HG02678 (cell line): ENCODE measurements at regions not wholly inside any gene's neighbourhood (a gene's known extent, or its start where the extent isn't known, plus 50 kb on each side); places are given as distances from the start of the nearest gene placed in this dataset.
"Not testable (repeated sequence)": the region's sequence is repeated elsewhere in the genome, so short reads cannot be mapped to it uniquely, and the experiment has no call there.

Experiments
- ATAC-seq: cut with Tn5 transposase; IDR thresholded peaks from one replicate; pipeline ENCODE4 v1.9.1; 2021; ENCODE audit warnings: mild to moderate bottlenecking, moderate library complexity; ENCODE audit not compliant: unreplicated experiment

DNA sequence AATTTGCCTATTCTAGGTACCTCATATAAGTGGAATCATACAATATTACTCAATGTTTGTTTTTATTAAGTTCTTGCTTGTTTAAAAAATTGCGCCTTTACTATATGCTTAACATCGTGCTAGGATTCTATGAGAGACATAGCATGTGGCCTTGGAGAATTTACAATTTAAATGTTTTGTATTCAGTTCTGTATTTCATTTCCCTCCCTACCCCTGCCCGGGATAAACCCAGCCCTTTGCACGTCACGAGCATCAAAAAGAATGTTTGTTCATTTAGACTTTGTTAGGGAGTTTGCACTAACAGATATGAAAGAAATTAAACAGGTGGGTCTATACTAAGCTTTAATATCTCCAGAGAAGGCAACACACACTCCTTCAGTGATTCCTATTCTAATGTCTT lies 75.7 kb downstream of the C18orf54 start:
- ATAC-seq: no peak

DNA sequence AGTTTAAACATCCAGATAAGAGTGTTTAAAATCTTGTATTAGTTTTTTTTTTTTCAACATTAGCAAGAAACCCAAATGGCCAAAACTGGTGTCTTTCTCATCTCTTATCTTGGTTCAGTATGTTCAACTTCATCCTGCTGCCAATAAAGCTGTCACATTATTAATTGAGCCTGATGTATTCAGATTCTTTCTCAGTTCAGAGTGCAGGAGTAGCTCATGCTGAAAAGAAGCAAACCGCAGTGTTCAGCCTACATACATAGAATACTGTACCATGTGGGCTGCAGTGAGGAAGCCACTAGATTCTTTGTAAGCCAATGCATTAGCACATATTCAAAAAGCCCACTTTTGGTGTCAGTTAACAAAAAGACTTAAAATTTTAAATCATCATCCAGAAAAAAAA lies 76.2 kb downstream of the C18orf54 start:
- ATAC-seq: no peak

DNA sequence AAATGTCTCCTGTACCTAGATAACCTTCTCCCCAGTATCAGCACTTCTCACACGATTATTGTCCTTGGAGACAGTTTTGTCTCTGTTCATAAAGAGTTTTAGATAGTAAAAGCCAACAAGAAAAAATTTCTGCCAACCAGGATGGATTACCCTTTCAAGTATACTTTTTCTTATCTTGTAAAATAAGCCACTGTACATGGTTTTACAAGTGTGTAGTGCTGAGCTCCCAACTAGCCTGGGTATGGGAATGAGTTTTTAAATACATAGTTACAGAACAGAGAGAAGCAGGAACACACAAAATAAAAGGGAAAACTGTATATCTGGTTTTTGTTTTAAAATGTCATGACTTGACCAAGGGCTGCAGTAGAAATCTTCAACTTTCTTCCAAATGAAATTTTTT lies 76.7 kb downstream of the C18orf54 start:
- no peak for ATAC-seq

DNA sequence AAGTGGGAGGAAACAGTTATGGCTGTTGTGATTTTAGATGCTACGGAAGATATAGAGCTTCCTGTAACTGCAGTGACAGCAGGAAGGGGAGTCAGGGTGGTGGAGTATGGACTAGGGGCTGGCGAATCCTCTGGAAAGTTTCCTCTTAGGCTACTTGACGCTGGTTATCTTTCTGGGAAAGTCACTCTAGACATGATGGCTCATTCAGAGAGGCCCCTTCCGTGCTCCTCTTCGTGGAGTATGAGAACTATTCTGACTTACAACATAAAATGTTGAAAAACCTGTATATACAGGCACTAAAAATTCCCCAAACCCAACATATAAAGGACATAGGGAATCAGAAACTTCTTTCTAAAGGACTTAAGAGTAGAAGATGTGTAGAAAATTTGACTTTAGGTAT lies 78.8 kb downstream of the C18orf54 start:
- no peak for ATAC-seq

DNA sequence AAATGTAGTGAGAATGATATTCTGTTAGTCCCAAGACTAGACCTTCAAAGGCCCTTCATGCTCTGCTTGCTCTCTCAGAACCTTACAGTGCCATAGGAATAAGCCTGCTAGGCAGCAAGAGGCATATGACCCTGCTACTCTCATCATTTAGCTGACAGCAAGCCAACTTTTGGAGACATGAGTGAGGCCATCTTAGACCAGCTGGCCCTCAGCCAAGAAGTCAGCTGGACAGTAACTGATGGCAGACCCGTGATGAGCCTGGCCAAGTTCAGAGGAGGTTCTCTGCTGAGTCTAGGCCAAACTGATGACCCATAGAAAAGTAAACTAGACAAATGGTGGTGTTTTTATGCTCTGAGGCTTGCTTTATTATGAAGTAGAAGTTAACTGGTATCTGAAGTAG lies 82.6 kb downstream of the C18orf54 start:
- no peak for ATAC-seq

DNA sequence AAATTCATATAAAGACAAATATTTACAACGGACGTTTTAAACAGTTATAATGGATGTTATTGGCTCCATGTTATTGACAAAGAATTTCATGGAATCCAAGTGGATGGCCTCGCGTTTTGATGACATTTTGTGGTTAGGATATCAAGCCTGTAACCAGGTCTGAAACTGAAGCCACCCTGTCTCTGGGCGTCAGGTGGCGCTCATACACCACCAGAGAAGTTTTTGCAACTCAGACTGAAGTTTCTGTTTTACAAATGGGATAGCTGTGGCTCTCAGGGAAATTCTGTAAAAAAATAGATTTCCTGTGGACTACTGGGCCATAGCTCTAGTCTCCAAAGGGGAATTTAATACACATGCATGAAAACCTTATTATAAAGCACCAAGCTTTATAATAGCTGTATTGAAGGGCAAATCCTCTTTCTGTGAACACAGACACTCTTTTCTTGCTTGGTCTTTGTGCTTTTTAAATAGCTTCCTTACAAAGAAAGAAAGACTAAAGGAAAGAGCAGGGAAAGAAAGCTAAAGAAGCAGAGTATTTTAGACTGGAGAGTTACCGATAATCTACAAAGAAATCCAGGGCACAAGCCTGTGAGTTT lies 86.7 kb downstream of the C18orf54 start:
- peak; percentile 84 for ATAC-seq

DNA sequence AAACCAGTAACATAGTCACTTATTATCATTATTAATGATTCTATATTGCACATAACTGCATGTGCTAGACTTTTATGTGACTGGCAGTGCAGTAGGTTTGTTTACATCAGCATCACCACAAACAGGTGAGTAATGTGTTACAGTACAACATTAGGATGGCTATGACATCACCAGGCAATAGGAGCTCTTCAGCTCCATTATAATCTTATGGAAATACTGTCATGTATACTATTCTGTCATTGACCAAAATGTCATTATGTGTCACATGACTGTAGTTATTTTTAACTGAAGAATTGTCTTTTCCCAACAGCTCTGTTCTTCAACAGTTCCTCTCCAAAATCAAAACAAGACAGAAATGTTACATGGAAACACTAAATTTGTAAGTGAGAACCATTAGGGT lies 96.3 kb downstream of the C18orf54 start:
- ATAC-seq: no peak

DNA sequence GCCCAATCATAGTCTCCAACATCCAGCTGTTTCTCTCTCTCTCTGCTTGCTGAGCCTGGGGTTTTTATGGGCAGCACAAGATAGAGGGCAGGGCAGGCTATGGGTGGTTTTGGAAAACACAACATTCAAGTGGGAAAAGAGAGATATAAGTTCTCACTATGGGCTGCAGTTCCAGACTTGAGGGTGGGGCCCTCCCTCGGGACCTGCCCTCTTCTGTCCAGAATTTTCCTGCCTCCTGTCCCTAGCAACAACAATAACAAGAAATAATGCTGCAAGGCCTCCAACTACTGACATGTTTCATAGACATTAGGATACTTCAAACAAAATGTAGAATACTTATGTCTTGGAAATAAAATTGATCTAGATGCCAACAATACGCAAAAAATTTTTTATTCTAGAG lies 107.8 kb downstream of the C18orf54 start:
- no peak for ATAC-seq

DNA sequence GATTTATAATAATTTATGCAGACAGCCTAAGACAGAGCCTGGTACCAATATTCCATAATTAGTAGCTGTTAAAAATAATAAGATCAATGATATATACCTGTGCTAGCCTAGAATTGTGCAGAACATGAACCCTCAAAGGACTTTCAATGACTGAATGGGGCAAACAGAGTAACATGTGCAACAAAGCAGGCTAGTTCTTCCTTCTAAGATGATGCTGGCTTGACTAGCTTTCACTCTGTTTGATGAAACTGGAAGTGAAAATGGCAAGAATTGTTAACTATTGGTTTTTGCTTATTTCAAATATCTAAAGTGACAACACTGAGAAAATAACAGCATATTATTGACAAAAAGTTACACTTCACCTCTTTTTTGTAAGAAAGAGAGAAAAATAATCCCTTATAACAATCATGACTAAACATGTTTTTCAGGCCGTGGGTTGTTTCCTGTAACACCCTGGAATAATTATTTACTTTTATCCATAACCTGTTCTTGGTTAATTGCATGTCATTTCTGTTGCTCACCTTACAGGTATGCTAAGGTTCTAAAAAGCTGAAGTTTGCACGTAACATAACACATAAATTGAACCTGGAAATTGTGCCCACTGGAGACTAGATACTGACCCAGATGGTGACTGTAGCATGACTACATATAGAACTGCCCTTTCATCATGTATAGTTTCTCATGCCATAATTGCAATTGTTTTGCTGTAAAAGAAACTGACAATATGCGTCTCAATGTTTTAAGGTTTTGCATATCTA lies 108.7 kb downstream of the C18orf54 start:
- no peak for ATAC-seq

DNA sequence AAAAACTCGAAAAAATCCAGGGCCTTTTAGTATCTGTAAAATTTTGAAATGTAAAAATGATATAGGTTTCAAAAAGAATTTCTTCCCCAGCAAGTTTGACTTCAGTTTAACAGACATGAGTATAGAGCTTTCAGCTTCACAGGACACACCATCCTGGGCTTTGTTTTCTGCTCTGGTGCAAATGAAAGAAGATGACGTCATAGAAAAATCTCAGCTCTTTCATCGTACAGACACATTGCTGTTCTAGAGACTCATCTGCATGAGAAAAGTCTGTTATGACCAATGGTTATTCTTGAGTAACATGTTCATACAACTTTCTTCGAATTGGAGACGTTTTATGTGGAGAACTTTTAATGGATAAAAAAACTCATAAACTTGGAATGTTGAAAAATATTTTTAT lies 111.7 kb upstream of the DYNAP start:
- no peak for ATAC-seq

DNA sequence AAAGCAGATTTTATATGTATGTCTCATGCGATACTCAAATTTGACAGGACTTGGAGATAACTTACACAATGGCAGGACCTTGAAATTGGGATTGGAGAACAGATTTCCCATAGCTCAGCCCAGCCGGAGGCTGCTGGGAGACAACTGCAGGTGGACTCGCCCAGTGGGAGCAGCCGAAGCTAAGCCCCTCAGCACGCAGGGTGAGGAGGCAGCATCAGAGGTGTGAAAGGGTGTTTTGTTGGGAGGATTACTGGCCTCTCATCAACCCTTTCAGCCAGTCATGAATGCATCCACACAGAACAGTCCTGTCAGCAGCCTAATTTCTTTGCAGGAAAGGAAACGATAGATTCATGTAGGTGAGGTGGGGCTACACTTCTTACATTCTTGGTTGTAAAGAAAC lies 110.4 kb upstream of the DYNAP start:
- no peak for ATAC-seq

DNA sequence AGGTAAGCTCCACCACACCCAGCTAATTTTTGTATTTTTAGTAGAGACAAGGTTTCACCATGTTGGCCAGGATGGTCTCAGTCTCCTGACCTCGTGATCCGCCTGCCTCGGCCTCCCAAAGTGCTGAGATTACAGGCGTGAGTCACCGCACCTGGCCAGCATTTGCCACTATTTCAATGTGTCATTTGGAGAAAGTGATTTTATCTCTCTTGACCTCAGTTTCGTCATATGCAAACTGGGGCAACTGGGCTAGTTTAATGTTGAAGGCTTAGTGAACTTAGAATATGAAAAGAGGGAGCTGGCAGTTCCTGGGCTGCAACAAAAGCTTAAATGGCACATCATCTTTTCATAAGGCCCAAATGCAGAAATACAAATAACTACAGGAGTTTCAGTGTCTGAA lies 88.6 kb upstream of the DYNAP start:
- ATAC-seq: not testable (repeated sequence)

DNA sequence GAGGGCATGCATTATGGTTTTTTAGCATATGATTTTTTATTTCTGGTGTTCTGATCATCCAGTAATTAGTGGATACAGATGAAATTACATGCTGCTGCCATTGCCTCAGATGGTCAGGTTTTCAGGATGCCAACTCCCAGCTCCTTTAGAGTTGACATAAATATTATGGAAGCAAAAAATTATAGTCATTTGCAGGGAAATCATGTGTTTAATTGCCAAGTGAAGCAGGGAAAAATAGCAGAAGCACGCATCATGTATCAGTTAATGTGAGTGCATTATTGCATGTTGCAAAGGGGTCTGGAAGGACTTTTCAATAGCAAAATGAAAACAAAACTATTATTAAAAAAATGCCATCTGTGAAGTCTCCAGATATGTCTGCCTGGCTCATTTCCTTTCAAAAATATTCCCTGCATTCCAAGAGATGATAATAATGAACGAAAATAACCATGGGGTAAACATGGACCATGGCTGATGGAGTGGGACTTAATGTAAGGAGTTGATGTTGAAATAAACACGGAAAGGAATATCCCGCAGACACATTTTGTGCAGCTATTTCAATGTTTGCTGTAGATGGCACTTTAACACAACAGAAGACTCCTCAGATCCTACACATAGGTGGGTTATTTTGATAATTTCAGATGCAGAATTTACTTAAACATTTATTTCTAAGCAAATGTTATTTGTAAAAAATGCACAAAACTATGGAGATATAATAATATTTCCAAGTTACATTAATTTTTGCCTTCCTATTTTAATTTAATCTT lies 87.7 kb upstream of the DYNAP start:
- no peak for ATAC-seq

DNA sequence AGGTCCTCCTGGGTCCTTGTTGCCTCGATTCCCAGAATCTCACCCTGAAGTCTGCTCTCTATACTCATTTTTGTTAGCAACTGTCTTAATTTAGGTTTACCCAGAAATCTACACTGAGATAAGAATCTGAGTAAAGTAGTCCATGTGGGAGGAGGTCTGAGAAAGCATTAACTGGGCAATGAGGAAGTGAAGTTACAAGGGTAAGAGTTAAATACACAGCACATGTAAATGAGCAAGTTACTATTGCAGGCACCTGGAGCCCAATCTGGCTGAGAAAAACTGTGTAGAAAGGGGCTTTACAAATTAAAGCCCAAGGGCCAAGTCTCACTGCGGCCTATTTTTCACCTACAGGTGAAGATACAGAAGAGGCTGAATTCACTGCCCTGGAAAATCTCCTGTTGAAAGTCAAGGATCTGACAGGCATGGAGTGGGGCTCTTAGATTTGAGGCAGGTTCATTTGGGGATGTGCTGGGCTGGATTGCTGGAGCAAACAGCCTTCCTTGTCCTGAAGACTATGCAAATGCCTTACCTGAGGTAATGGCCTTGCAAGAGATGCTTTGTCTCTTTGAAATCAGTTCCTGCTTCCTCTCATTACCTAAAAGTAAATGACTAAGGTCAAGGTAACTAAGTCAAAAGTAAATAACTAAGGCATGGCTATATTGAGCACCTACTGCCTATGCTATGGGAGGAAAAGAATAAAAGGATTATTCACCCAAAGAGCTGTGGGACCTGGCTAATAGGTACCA lies 84.4 kb upstream of the DYNAP start:
- no peak for ATAC-seq

DNA sequence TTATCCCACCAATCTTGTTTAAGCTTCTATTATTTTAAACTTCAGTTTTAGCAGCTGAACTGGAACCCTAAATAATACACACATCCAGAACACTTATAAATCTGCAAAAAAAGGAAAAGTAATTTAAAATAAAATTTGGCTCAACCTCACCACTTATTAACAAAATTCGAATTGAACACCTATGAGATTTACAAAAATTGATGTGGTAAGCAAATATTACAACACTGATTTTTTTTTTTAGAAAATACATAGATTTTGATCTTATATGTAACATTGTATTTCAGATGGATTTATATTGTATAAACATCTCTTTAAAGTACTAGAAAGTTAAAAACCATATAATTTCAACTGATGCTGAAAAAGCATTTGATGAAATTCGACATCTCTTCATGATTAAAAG lies 81.3 kb upstream of the DYNAP start:
- ATAC-seq: no peak

DNA sequence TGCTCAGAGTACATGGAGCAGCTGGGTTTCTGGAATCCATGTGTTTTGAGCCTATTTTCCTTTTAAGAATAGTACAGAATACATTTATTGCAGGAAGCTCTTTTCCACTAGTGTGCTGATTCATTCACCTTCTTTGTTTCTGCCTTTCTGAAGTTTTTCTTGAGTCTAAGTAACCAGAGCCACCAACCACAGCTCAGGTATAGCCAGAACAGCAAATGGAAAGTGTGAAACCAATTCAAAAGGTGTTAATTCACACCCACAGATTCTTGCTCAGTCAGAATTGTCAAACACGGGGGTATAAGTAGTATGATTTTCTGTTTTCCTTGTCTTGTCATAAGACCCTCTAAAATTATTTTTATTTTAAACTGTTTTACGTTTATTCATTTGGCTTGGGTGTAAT lies 75.9 kb upstream of the DYNAP start:
- no peak for ATAC-seq

DNA sequence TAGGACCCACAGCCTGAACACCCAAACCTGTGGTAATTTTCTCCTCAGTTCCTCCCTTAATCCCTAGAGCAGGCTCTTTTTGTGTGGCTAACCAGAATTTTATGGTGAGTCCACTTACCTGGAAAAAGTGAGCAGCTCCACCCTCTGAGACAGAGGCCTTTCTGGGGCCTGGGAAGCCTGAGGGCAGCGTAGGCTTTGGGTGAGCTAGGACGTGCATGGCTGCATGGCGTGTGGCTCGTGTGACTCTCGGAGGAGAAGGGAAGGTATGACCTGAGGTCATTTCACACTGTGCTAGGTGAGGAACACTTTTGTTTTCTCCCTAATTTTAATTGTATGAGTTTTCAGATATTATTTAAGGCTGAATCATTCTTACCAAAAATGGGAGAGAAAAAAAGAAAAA lies 73.5 kb upstream of the DYNAP start:
- ATAC-seq: no peak

DNA sequence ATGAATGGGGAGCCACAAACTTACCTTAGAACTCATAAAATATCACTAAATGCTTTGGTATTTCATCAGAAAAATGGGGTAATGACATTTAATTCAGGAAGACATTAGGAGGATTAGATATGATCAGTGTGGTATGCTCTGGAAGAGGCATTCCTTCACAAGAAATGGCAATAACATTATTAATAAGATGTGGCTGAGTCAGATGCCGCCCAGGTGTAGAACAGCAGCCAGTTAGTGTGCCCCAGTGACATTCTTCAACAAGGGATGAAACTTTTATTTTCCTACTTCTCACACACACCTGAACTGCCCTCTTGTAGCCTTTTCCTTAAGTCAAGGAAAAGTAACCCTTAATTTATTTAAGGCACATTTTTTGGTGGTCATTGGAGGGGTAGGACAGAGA lies 69.2 kb upstream of the DYNAP start:
- ATAC-seq: no peak

DNA sequence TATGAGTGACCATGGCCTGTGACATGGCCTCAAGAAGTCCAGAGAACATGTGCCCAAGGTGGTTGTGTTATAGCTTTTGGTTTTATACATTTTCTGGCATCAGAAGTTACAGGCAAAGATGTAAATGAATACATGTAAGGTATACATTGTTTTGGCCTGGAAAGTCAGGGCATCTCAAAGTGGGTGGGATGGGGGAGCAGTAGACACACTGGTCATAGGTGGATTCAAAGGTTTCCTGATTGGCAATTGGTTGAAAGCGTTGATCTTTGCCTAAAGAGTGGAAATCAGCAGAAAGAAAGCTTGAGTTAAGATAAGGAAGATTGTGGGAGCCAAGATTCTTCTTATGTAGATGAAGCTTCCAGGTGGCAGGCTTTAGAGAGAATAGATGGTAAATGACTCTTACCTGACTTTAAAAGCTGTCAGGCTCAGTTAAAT lies 62.1 kb upstream of the DYNAP start:
- no peak for ATAC-seq

DNA sequence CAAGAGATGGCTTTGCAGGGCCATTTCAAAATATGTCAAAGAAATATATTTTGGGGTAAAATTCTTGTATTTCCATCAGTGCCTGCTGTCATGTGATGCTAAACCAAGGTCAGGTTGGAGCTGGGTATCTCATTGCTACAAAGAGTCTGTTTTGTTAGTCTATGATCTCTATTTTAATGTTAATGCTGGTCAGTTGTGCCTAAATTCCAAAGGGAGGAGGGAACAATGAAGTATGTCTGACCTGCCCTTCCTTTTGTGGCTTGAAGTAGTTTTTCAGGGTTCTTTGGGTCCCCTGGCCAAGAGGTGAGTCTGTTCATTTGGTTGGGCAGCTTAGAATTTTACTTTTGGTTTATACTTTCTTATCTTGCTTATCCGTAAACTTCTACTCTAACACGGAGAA lies 61.6 kb upstream of the DYNAP start:
- no peak for ATAC-seq

DNA sequence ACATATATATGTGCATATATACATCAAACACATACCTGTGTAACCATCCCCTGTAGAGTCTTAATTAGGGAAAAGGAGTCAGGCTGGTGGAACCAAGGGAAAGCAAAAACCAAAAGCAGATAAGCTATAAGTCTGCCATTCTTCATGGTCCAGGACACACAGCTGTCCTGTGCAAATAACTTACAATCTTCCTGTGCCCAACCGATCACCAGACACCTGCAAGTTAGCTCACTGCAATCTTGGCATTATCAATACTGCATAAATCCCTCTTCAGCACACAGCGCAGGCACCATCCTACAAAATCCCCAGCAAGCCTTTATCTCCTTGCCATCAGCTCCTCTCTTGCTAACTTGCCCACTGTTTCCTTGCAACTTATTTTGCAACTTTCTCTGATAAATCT lies 60.8 kb upstream of the DYNAP start:
- no peak for ATAC-seq
